Kidney epithelial cell (primary cell): ENCODE measurements at regions not wholly inside any gene's neighbourhood (a gene's known extent, or its start where the extent isn't known, plus 50 kb on each side); places are given as distances from the start of the nearest gene placed in this dataset.

ENCODE experiments used
- DNase-seq: peaks from one replicate; pipeline ENCODE4 v3.0.0-alpha.2; 2010; ENCODE audit warnings: low read depth
- H3K27me3 ChIP-seq: 2 replicates; pipeline ENCODE4 v1.6.0; 2011; ENCODE audit warnings: low read length; ENCODE audit not compliant: control insufficient read depth, insufficient read depth
- H3K36me3 ChIP-seq: 2 replicates; pipeline ENCODE4 v1.5.1; 2011; ENCODE audit warnings: low read length; ENCODE audit not compliant: control insufficient read depth, insufficient read depth
- H3K4me3 ChIP-seq: 2 replicates; pipeline ENCODE4 v1.5.1; 2011; ENCODE audit warnings: low read depth, mild to moderate bottlenecking, control low read depth, low read length
- TF ChIP-seq, protein P1 (sequence below): IDR thresholded peaks from 2 replicates; pipeline ENCODE4 v1.5.1; 2011; ENCODE audit warnings: mild to moderate bottlenecking, moderate library complexity, low read length, control low read depth, inconsistent platforms; ENCODE audit not compliant: insufficient read depth, poor library complexity, severe bottlenecking

DNA sequence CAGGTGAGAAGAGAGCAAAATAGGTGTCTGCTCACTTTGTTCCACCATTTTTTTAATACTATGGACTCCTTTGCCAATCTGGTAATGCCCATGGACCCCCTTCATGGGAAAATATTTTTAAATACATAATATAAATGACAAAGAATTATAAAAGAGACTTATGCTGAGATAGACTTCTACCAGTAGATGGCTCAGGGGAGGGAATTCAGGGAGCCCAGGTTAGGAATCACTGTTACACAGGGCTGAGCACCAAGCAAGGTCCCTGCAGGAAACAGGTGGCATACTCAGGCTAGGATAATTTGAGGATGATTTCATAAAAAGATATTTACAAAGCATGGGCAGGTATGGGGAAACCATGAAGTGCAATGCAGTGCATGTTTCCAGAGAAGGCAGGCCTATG lies 525.9 kb downstream of the FGF9 start:
- DNase-seq: no peak
- H3K27me3 ChIP-seq: no peaks in the 10 kb centered on the region
- TF ChIP-seq, protein P1, sequence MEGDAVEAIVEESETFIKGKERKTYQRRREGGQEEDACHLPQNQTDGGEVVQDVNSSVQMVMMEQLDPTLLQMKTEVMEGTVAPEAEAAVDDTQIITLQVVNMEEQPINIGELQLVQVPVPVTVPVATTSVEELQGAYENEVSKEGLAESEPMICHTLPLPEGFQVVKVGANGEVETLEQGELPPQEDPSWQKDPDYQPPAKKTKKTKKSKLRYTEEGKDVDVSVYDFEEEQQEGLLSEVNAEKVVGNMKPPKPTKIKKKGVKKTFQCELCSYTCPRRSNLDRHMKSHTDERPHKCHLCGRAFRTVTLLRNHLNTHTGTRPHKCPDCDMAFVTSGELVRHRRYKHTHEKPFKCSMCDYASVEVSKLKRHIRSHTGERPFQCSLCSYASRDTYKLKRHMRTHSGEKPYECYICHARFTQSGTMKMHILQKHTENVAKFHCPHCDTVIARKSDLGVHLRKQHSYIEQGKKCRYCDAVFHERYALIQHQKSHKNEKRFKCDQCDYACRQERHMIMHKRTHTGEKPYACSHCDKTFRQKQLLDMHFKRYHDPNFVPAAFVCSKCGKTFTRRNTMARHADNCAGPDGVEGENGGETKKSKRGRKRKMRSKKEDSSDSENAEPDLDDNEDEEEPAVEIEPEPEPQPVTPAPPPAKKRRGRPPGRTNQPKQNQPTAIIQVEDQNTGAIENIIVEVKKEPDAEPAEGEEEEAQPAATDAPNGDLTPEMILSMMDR: no peak
- no peaks in the 10 kb centered on the region for H3K36me3 ChIP-seq
- H3K4me3 ChIP-seq: no peak overlapping the region

DNA sequence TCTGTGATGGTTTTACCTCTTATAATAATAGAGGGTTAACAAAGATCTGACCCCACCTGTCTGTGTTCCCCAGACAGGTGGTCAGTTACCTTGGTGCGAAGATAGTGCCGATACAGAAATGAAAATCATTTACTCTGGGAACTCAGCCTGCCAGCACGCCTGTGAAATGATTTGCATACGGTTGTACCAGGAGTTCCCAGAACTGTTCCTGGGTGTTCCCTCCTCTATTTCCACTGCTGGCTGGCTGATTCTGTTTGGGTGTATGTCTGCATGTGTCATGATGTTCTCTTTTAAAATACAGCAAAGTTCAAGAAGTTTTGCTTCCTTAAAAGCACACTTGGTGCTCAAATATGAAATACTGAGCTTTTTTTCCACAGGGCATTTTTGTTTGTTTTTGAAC lies 527.1 kb downstream of the FGF9 start:
- DNase-seq: no peak
- Histone ChIP-seq H3K36me3 (no peaks in the 10 kb centered on the region), H3K27me3 (no peaks in the 10 kb centered on the region), H3K4me3 (no peak overlapping the region)
- TF ChIP-seq, protein P1: no peak

DNA sequence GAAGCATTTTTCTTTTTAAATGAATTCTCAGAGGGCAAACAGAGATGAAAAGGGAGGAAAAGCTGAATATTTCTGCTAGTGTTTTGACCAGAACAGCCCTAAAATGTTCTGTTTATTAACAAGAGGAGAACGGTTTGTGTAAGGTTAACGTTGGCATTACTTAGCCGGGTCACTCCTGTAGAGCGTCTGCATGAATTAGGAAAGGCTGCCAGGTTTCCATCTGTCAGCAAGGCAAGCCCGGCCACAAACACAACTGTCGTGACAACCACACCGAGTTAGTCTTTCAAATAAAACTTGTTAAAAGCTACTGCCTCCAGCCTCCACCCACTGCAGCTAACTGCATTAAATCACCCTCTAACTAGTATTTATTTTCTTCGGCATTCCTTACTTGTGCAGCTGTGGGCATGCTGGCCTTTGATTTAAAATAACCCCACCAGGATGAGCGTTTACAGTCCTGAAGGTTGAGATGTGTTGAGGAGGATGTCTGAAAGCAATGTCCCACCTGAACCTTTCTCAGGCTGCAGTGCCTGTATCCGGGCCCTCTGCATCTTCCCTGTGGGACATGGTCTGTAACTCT lies 527.9 kb downstream of the FGF9 start:
- TF ChIP-seq, protein P1: no peak
- Histone ChIP-seq H3K36me3 (no peaks in the 10 kb centered on the region), H3K27me3 (no peaks in the 10 kb centered on the region), H3K4me3 (no peak overlapping the region)
- DNase-seq: no peak

DNA sequence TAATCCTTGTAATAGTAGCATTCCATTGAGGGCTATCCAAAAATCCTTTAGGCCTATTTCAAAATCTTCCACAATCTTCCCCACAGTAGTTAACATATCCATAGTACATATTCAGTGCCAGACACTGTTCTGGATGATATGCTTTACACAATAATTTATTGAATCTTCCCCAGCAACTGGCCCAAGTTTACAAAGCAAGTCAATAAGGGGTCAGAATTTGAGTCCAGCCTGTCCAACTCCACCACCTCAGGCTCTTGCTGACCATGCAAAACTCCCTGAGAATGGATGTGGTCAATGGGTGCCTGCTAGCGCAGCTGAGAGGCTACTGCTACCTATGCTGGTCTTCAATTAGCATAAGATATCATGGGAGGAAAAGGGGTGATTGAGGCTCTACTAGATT lies 529.6 kb downstream of the FGF9 start:
- H3K36me3 ChIP-seq: no peaks in the 10 kb centered on the region
- no peak for DNase-seq
- H3K4me3 ChIP-seq: no peak overlapping the region
- no peaks in the 10 kb centered on the region for H3K27me3 ChIP-seq
- TF ChIP-seq, protein P1: no peak

DNA sequence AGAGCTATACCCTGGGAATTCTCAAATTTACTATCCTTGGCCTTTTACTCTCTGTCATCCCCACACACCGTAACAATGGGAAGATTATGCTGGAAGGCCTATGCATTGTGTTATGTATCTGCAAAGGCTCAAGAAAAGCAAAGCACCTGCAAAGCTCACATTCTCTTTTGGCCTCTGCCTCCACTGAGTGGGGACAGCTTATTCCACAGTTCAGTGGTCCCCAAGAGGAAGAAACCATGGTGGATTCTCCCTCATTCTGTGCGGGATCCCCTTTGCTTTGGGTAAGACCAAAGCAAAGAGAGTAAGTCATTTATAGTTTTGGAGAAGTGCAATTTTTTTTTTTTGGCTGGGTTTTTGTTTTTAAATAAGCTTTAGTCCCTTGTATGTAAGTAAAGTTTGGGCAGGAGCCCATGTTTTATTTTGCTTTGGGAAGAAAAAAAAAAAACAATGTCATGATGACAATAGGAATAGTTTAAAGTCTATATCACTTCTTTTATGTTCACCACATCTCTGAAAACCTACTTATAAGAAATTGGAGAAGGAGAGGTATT lies 530.6 kb downstream of the FGF9 start:
- TF ChIP-seq, protein P1: no peak
- no peaks in the 10 kb centered on the region for H3K27me3 ChIP-seq
- DNase-seq: no peak
- no peaks in the 10 kb centered on the region for H3K36me3 ChIP-seq
- no peak overlapping the region for H3K4me3 ChIP-seq
